OCI-LY7 (cell line): ENCODE measurements at regions not wholly inside any gene's neighbourhood (a gene's known extent, or its start where the extent isn't known, plus 50 kb on each side); places are given as distances from the start of the nearest gene placed in this dataset.

ENCODE experiments used
- CTCF ChIP-seq: fragments of 200-600 bp; sonication (generic); conservative IDR thresholded peaks from 2 replicates; pipeline ENCODE4 v1.5.1; 2014; ENCODE audit warnings: mild to moderate bottlenecking, antibody characterized with exemption, low read length, moderate library complexity, mixed read lengths
- EZH2phosphoT487 ChIP-seq: fragments of 200-600 bp; sonication (generic); IDR thresholded peaks from 2 replicates; pipeline ENCODE4 v1.6.1; 2018; ENCODE audit warnings: low read depth, borderline replicate concordance, mild to moderate bottlenecking, mixed run types, antibody characterized with exemption, low read length, moderate library complexity, mixed read lengths

- TF ChIP-seq CTCF (no peak), EZH2phosphoT487 (no peak)
Observed at GRCh38 chr6:27575594-27576361, 102.9 kb upstream of the ZNF184 start.
